HG03354 (cell line): ENCODE measurements at regions not wholly inside any gene's neighbourhood (a gene's known extent, or its start where the extent isn't known, plus 50 kb on each side); places are given as distances from the start of the nearest gene placed in this dataset.

Experiments used
- ATAC-seq: cut with Tn5 transposase; IDR thresholded peaks from one replicate; pipeline ENCODE4 v1.9.1; 2021; ENCODE audit warnings: mild to moderate bottlenecking; ENCODE audit not compliant: unreplicated experiment, poor library complexity, severe bottlenecking

- no peak for ATAC-seq
Measured at GRCh38 chr2:7983912-7984311, 697.9 kb upstream of the ID2 start.

- ATAC-seq, result no peak
Measured at GRCh38 chr2:7984693-7985353, 697.0 kb upstream of the ID2 start.

- no peak for ATAC-seq
Measured at GRCh38 chr2:7986431-7986830, 695.4 kb upstream of the ID2 start.

GRCh38 chr2:7987992-7988391 is 693.9 kb upstream of the ID2 start:
- ATAC-seq, result no peak

GRCh38 chr2:7988440-7988839 is 693.4 kb upstream of the ID2 start:
- no peak for ATAC-seq

GRCh38 chr2:7989823-7990222 is 692.0 kb upstream of the ID2 start:
- ATAC-seq, result no peak

GRCh38 chr2:7992612-7993602 is 688.9 kb upstream of the ID2 start:
- ATAC-seq, result no peak

- no peak for ATAC-seq
Measured at GRCh38 chr2:7994397-7994951, 687.4 kb upstream of the ID2 start.

- ATAC-seq, result no peak
Measured at GRCh38 chr2:7997279-7997678, 684.6 kb upstream of the ID2 start.

GRCh38 chr2:7999683-8000476 is 682.0 kb upstream of the ID2 start:
- ATAC-seq, result no peak

- ATAC-seq, result no peak
Measured at GRCh38 chr2:8000870-8001269, 681.0 kb upstream of the ID2 start.

GRCh38 chr2:8002765-8003393 is 679.0 kb upstream of the ID2 start:
- ATAC-seq, result no peak

- no peak for ATAC-seq
Measured at GRCh38 chr2:8003462-8004075, 678.3 kb upstream of the ID2 start.

GRCh38 chr2:8004250-8004681 is 677.6 kb upstream of the ID2 start:
- ATAC-seq, result no peak

GRCh38 chr2:8006181-8006580 is 675.7 kb upstream of the ID2 start:
- ATAC-seq, result no peak

- no peak for ATAC-seq
Measured at GRCh38 chr2:8006626-8007025, 675.2 kb upstream of the ID2 start.

GRCh38 chr2:8009010-8009597 is 672.8 kb upstream of the ID2 start:
- no peak for ATAC-seq

- ATAC-seq, result no peak
Measured at GRCh38 chr2:8015848-8016600, 665.8 kb upstream of the ID2 start.
